AG09319 (cell line): ENCODE measurements at regions not wholly inside any gene's neighbourhood (a gene's known extent, or its start where the extent isn't known, plus 50 kb on each side); places are given as distances from the start of the nearest gene placed in this dataset.

Source experiments
- DNase-seq: peaks from one replicate; pipeline ENCODE4 v3.0.0-alpha.2; 2010; ENCODE audit warnings: low read depth; ENCODE audit errors: extremely low read depth
- TF ChIP-seq, protein P1 (sequence below): IDR thresholded peaks from 2 replicates; pipeline ENCODE4 v1.5.1; 2011; ENCODE audit warnings: low read depth, mild to moderate bottlenecking, inconsistent platforms, low read length, moderate library complexity

DNA sequence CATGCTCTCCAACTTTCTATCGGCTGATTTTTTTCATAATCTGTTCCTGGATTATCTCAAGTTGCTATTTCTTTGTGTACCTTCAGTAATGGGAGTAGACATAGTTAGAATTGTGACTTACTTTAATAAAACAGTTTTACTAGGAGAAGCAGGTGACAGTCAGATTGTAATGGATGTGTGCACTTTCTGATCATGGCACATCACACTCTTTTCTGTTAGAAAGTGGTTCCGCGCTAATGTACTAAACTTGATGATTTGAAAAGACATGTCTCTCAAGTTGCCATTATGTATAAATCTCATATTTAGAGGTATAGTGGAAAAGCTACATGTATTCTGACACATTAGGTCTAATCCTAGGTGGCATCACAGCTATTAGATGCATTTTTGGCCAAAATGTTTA is 121.3 kb upstream of the CDH8 start:
- no peak for DNase-seq
- TF ChIP-seq, protein P1, sequence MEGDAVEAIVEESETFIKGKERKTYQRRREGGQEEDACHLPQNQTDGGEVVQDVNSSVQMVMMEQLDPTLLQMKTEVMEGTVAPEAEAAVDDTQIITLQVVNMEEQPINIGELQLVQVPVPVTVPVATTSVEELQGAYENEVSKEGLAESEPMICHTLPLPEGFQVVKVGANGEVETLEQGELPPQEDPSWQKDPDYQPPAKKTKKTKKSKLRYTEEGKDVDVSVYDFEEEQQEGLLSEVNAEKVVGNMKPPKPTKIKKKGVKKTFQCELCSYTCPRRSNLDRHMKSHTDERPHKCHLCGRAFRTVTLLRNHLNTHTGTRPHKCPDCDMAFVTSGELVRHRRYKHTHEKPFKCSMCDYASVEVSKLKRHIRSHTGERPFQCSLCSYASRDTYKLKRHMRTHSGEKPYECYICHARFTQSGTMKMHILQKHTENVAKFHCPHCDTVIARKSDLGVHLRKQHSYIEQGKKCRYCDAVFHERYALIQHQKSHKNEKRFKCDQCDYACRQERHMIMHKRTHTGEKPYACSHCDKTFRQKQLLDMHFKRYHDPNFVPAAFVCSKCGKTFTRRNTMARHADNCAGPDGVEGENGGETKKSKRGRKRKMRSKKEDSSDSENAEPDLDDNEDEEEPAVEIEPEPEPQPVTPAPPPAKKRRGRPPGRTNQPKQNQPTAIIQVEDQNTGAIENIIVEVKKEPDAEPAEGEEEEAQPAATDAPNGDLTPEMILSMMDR = no peak

- TF ChIP-seq, protein P1 = no peak
- no peak for DNase-seq
These were observed 120.7 kb upstream of the CDH8 start for GRCh38 chr16:62156971-62157370.

DNA sequence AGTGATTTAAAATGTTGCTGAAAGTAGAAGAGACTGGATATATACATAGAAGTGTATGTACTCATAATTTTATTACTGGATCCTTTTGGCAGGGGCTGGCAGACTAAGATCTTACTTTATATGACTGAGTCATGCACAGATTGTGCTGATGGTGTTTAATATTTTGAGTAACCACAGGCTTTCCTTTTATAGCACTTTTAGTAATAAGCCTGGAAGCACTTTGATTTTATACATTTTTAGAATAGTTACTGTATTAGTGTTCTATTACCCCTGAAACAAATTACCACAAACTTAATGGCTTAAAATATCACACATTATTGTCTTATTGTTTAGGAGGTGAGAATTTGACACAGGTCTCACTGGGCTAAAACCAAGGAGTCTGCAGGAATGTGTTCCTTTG is 113.4 kb upstream of the CDH8 start:
- no peak for DNase-seq
- TF ChIP-seq, protein P1 = no peak

- no peak for DNase-seq
- TF ChIP-seq, protein P1 = no peak
These were observed 101.8 kb upstream of the CDH8 start for GRCh38 chr16:62137996-62138395.

- TF ChIP-seq, protein P1 = no peak
- DNase-seq = no peak
These were observed 99.7 kb upstream of the CDH8 start for GRCh38 chr16:62135911-62136310.

GRCh38 chr16:62135446-62135845 is 99.2 kb upstream of the CDH8 start:
- TF ChIP-seq, protein P1 = no peak
- no peak for DNase-seq

- TF ChIP-seq, protein P1 = no peak
- no peak for DNase-seq
These were observed 93.9 kb upstream of the CDH8 start for GRCh38 chr16:62130101-62130500.
